Epithelial cell of esophagus (primary cell): ENCODE measurements at regions not wholly inside any gene's neighbourhood (a gene's known extent, or its start where the extent isn't known, plus 50 kb on each side); places are given as distances from the start of the nearest gene placed in this dataset.
A peak's percentile ranks its signal among the peaks of the same experiment; 100 is the strongest.

Source experiments
- DNase-seq: peaks from one replicate; pipeline ENCODE4 v3.0.0; 2010; ENCODE audit warnings: low read depth
- H3K4me3 ChIP-seq: 2 replicates; pipeline ENCODE4 v1.5.1; 2011; ENCODE audit warnings: mild to moderate bottlenecking, low read length, control low read depth
- TF ChIP-seq, protein P1 (sequence below): IDR thresholded peaks from 2 replicates; pipeline ENCODE4 v1.5.1; 2011; ENCODE audit warnings: low read depth, mild to moderate bottlenecking, low read length, control low read depth, inconsistent platforms; ENCODE audit not compliant: insufficient read depth; ENCODE audit errors: missing control alignments

DNA sequence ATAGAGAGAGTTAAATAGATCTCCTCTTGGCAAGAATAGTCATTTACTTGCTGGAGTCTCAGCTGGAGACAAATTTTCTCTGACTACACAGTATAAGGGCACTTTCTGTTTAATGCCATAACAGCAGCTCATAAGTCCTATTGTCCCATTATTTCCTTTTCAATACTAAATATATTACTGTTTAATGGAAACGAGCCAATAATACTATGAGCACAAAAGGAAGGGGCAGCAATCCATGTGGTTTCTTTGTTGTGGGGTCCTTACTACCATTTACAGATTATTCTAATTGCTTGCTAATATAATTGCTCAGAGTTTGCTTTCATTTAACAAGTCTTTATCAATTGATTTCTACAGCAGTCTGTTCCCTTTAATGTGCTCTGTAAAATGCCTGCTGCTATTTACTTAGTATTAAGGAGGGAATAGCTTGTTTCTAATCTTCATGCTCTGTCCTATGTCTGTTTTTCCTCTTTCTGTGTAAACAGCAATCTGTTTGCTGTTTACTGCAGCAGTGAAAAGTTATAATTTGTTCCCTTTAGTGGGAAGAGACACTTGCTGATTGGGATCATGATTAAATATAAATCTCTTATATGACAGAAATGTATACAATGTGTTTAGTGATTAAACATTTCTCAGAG is 296.2 kb upstream of the SMIM30 start:
- no peak for DNase-seq

DNA sequence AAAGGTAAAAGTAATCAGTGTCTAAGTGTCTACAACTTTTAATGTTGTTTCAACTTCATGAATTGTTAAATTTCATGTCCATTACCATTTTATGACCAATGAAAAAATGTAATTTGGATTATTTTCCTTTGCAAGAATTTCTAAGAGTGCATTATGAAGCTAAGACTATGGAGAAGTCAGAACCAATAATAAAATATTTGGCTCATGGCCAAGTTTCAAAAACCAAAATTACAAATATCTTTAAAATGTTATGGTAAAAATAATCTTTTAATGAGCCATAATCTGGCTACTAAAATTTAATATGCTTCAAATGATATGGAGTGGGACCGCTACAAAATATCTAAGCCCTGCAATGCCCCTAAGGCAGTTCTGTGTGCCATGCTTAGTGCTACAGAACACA is 294.1 kb upstream of the SMIM30 start:
- no peak for DNase-seq
- no peak overlapping the region for H3K4me3 ChIP-seq
- TF ChIP-seq, protein P1, sequence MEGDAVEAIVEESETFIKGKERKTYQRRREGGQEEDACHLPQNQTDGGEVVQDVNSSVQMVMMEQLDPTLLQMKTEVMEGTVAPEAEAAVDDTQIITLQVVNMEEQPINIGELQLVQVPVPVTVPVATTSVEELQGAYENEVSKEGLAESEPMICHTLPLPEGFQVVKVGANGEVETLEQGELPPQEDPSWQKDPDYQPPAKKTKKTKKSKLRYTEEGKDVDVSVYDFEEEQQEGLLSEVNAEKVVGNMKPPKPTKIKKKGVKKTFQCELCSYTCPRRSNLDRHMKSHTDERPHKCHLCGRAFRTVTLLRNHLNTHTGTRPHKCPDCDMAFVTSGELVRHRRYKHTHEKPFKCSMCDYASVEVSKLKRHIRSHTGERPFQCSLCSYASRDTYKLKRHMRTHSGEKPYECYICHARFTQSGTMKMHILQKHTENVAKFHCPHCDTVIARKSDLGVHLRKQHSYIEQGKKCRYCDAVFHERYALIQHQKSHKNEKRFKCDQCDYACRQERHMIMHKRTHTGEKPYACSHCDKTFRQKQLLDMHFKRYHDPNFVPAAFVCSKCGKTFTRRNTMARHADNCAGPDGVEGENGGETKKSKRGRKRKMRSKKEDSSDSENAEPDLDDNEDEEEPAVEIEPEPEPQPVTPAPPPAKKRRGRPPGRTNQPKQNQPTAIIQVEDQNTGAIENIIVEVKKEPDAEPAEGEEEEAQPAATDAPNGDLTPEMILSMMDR, result no peak

More for the DNA sequence above, 296.2 kb upstream of the SMIM30 start:
- H3K4me3 ChIP-seq, result no peak overlapping the region
- TF ChIP-seq, protein P1, result no peak

DNA sequence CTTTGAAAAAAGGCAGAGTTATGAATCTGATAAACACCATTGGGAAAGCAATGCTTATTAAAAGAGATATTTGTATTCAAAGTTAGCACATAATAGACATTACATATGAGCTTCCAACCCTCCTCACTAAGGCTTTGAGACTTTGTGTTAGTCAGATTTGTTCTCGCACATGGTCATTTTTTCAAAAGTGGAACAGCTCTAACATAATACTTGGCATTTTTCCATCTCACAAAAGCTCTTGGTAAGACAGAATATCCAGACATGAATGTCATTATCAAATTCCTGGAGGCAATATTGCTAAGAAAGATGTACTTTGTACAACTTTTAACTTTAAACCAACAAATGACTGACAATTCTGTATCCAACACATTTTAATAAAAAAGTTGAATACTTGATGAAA is 292.4 kb upstream of the SMIM30 start:
- H3K4me3 ChIP-seq, result no peak overlapping the region
- TF ChIP-seq, protein P1, result no peak
- DNase-seq, result no peak

DNA sequence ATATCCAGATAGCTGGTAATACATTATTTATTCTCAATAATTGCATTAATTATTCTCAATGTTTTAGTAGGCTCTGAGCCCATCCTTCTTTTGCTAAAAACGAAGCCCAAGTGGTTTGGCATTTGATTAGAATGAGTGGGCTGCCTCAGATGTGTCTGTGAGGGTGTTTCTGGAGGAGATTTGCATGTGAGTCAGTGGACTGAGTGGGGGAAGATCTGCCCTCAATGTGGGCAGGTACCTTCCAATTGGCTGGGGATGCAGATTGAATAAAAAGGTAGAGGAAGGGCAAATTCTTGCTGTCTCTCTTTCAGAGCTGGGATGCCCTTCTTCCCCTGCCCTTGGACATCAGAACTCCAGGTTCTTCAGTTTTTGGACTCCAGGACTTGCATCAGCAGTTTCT is 290.6 kb upstream of the SMIM30 start:
- no peak overlapping the region for H3K4me3 ChIP-seq
- TF ChIP-seq, protein P1, result no peak
- DNase-seq, result no peak

DNA sequence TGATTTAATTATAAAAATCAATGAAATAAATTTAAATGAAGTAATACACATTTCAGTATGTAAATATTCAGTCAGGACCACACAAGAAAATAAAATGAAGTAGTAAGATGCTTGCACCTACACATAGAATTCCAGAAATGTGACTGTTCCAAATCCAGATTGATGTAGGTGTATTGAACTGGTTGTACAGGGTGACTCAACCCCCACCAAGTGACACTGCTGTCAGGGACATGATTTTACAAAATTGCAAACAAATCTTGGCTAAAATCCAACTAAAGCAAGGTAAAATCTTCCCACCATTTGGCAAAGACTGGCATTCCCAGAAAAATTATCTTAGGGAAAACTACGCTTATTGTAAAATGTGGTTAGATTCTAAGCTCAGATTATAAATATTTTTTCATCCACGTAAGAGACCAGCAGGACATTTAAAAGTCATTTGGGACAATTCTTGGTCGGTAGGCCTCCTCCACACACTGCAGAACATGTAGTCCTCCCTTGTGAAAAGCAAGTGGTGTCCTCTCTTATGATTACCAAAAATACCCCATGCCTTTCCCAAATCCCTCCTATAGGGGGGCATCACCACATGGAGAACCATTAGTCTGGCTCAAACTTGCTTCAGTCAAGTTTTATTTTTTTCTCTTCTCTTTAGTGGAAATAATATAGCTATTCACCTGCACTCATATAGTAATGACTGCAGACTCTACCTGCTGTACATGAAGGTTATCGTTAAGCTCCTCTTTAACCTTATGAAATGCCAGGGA is 287.1 kb upstream of the SMIM30 start:
- TF ChIP-seq, protein P1, result no peak
- no peak for DNase-seq
- no peak overlapping the region for H3K4me3 ChIP-seq

DNA sequence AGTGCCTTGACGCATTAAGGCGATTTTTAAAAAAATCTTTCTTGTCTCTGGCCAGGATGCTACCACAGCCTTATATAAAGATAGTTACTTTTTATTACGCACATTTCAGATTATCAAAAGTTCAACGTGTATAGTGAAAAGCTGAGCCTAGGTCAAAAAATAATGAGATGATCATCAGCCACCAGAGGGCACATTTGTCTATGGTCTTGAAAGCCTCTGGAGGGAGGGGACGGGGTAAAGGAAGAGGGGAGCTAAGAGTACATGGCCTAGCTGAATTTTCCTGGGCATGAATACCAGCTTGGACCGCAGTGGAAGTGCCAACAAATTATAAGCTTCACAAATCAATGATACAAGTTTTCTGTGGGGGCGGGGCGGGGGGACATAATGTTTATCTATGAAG is 285.9 kb upstream of the SMIM30 start:
- TF ChIP-seq, protein P1, result peak; percentile 49
- peak; percentile 35 for DNase-seq
- no peak overlapping the region for H3K4me3 ChIP-seq

DNA sequence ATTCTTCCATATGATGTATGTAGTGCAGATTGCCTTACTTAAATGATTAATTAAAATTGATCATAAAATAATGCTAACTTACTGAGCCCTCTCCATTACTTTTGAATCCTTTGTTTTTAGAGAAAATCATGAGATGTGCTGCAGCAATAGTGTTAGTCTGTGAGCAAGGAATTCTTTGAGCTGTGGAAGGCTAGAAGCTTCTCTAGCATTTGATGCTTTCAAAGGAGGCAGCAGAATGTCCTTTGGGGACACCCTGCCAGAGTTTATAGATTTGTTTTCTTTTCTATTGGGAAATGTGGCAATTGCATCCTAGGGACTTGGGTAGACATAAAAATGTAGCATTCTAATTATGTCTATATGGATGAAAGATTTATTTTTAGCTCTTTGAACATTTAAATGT is 284.1 kb upstream of the SMIM30 start:
- TF ChIP-seq, protein P1, result no peak
- DNase-seq, result no peak
- no peak overlapping the region for H3K4me3 ChIP-seq
